Tibial artery (tissue), 4 donors: ENCODE measurements at regions not wholly inside any gene's neighbourhood (a gene's known extent, or its start where the extent isn't known, plus 50 kb on each side); places are given as distances from the start of the nearest gene placed in this dataset.

Source experiments
- DNase-seq, 2 donors: peaks; one replicate each; pipeline ENCODE4 v3.0.0-alpha.2; 2019
- H3K27ac ChIP-seq, 2 donors: fragments of 200-600 bp; sonication (generic) in 1 of 2; 1 replicate in 1 of 2; 2 replicates in 1 of 2; pipeline ENCODE4 v1.5.1; 2018 to 2019; ENCODE audit warnings: mild to moderate bottlenecking in 1 of 2
- H3K27me3 ChIP-seq, 2 donors: fragments of 200-600 bp; sonication (generic) in 1 of 2; one replicate each; pipeline versions ENCODE4 v1.5.1 to v1.6.0; 2016 to 2019
- H3K36me3 ChIP-seq, 3 donors: fragments of 200-600 bp; sonication (generic) in 2 of 3; one replicate each; pipeline ENCODE4 v1.5.1; 2016 to 2019; ENCODE audit warnings: mild to moderate bottlenecking in 2 of 3
- H3K4me1 ChIP-seq, 4 donors: fragments of 200-600 bp; sonication (generic) in 2 of 4; 1 replicate in 3 of 4; 2 replicates in 1 of 4; pipeline ENCODE4 v1.5.1; 2016 to 2019
- H3K4me3 ChIP-seq, 2 donors: fragments of 200-600 bp; sonication (generic) in 1 of 2; 1 replicate in 1 of 2; 2 replicates in 1 of 2; pipeline ENCODE4 v1.5.1; 2018 to 2019; ENCODE audit warnings: mild to moderate bottlenecking in 2 of 2
- H3K9me3 ChIP-seq, 3 donors: fragments of 200-600 bp; sonication (generic) in 1 of 3; one replicate each; pipeline ENCODE4 v1.5.1; 2016 to 2019
- CTCF ChIP-seq, 2 experiments: fragments of 200-600 bp in 1 of 2; fragments of 450-650 bp in 1 of 2; IDR thresholded peaks; one replicate each; pipeline ENCODE4 v1.5.1; 2017 to 2019; ENCODE audit warnings: antibody characterized with exemption in 2 of 2, mild to moderate bottlenecking in 1 of 2, moderate library complexity in 1 of 2
- intact Hi-C: fragments of 100-400 bp; cut with DNase I; formaldehyde crosslinking; loops from one replicate; pipeline ENCODE4 v1.15.0; 2023; ENCODE audit warnings: low total_unique reads

GRCh38 chr11:92285776-92286175 is 61.2 kb downstream of the FAT3 start:
- no peak overlapping the region for H3K4me3 ChIP-seq
- no peaks in the 10 kb centered on the region for H3K9me3 ChIP-seq
- no peak overlapping the region for H3K27ac ChIP-seq
- H3K36me3 ChIP-seq, result no peaks in the 10 kb centered on the region
- no peaks in the 10 kb centered on the region for H3K27me3 ChIP-seq
- peaks cover 0 to 16% (median 4%) of the 10 kb centered on the region in 4 donors for H3K4me1 ChIP-seq
- TF ChIP-seq CTCF (IDR thresholded peaks at IDR 0.05), result no peak
- intact Hi-C loops, result no loop called here
- DNase-seq, result no peak

DNA sequence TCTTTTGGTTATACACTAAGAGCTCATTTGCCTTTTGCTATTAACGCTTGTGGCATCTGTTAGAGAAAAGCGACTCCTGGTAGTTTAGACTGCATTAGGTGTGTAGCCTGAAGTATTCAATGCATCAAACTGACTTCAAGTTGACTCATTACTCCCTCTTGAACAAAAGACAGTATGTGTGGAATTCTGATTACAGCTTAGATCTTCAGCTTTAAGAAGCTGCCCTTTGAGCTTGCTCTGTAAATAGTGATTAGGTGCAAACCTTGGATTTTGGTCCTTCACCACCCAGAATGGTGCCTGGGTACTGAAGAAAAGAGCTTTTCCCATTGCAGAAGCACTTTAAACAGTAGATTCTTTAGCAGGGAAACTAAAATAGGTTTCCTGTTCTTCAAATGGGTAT is 62.1 kb downstream of the FAT3 start:
- Histone ChIP-seq H3K4me3 (no peak overlapping the region), H3K27ac (no peak overlapping the region), H3K4me1 (peaks cover 0 to 23% (median 4%) of the 10 kb centered on the region in 4 donors), H3K9me3 (no peaks in the 10 kb centered on the region), H3K27me3 (no peaks in the 10 kb centered on the region), H3K36me3 (no peaks in the 10 kb centered on the region)
- intact Hi-C loops, result no loop called here
- no peak for TF ChIP-seq CTCF (IDR thresholded peaks at IDR 0.05)
- DNase-seq, result no peak

DNA sequence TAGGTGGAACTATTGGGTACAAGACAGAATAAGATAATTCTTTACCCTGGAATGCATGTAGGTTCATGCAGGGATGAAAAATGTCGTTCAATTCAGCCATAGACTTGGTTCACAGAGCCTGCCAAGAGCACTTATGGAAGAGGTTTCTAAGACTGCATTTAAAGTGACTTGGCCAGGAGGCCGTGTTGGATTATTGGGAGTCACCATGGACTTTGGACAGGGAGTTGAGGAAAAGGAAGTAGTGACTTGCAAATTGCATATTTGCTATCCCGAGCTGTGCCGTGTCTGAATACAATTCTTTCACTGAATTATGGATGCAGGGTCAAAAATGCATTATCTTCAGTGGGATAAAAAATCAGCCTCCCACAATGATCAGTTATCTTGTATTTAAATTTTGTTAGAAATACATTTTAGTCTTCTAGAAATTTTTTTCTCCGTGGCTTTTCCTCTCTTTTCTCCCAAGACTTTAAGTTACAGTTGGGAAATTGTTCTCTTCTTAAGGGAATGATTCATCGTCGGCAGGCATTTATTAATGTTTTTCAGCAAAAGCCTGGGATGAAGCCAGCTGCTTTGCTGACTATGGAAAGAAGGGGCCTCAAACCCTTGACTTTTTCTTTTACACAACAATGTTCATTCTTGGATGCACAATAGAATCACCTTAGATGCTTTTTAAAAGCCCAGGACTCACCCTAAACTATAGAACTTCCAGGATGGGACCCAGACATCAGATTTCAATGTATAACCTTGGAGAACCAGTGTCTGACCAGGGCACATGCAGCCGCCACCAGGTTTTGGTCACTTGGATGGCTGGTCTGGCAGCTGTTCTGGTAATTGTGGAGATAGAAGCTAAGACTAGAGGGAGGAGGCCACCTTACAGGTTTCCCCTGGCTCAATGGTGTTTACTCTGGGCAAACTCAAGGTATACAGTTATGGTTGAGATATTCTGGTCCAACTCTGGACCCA is 70.8 kb downstream of the FAT3 start:
- no peak for TF ChIP-seq CTCF (IDR thresholded peaks at IDR 0.05)
- no peaks in the 10 kb centered on the region for H3K36me3 ChIP-seq
- H3K27me3 ChIP-seq, result no peaks in the 10 kb centered on the region
- H3K27ac ChIP-seq, result no peak overlapping the region
- DNase-seq, result no peak
- no peak overlapping the region for H3K4me3 ChIP-seq
- no peaks in the 10 kb centered on the region for H3K9me3 ChIP-seq
- peaks cover 0 to 43% (median 0%) of the 10 kb centered on the region in 4 donors for H3K4me1 ChIP-seq
- intact Hi-C loops, result no loop called here

GRCh38 chr11:92296138-92296515 is 71.5 kb downstream of the FAT3 start:
- peaks cover 0 to 42% (median 0%) of the 10 kb centered on the region in 4 donors for H3K4me1 ChIP-seq
- no peak for TF ChIP-seq CTCF (IDR thresholded peaks at IDR 0.05)
- H3K27ac ChIP-seq, result no peak overlapping the region
- no peak for DNase-seq
- no peaks in the 10 kb centered on the region for H3K36me3 ChIP-seq
- no peak overlapping the region for H3K4me3 ChIP-seq
- H3K27me3 ChIP-seq, result no peaks in the 10 kb centered on the region
- intact Hi-C loops, result no loop called here
- no peaks in the 10 kb centered on the region for H3K9me3 ChIP-seq

DNA sequence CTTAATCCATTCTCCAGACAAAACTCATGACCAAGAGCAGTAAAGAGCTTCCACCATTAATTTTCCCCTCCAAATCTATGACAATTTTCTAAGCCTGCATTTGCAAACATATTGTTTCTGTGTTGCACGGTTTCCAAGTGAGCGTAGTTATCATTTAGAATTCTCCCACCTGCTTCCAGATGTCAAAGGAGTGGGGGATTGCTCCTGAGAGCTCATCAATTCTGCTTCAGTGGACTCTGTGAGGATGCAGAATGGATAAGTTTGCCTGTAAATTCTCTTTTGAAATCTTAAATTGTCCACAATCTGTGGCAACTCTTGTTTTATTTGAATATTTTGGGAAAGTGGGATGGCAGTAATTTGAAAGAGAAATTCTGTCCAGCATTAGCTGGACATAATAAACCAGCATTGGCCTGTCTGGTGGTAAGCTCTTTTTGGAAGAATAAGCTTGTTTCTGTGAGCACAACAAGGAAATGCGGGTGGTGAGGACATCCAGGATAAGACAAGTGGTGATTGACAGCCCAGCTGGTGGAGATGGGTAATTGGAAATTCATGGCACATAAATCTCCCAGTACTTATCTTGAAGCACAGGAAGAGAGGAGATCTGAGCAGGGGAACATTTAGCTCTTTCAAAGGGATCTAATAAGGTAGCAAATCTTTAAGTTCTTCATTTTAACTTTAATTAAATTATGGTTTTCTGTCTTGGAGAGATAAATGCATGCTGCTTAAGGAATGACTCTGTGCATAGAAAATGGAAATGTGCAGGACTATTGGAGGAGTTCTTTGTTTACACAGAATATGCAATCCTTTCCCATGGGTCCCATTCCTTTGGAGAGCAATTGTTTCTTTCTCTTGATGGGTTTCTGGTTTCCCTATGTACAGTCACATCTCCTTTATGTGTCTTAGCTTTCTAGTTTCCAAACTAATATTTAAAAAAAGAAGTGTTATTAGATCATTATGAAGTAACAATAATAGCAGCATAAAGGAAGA is 73.2 kb downstream of the FAT3 start:
- DNase-seq, result no peak
- H3K4me3 ChIP-seq, result no peak overlapping the region
- no peaks in the 10 kb centered on the region for H3K36me3 ChIP-seq
- no peak for TF ChIP-seq CTCF (IDR thresholded peaks at IDR 0.05)
- peaks cover 0 to 46% (median 0%) of the 10 kb centered on the region in 4 donors for H3K4me1 ChIP-seq
- H3K9me3 ChIP-seq, result no peaks in the 10 kb centered on the region
- no peak overlapping the region for H3K27ac ChIP-seq
- intact Hi-C loops, result no loop called here
- no peaks in the 10 kb centered on the region for H3K27me3 ChIP-seq
